ENCODE measurements at regions not wholly inside any gene's neighbourhood (a gene's known extent, or its start where the extent isn't known, plus 50 kb on each side); places are given as distances from the start of the nearest gene placed in this dataset.
"Not testable (repeated sequence)": the region's sequence is repeated elsewhere in the genome, so short reads cannot be mapped to it uniquely, and the experiment has no call there.

GRCh38 chr11:56846631-56847576 is 98.4 kb upstream of the OR9G4 start:
- DNase-seq (ENCODE audit: low read depth) = no peak
- TF ChIP-seq CTCF (conservative IDR thresholded peaks at IDR 0.05; ENCODE audit: low read depth, low read length) = no peak
- H3K4me3 ChIP-seq (ENCODE audit: low read length) = no peak overlapping the region

GRCh38 chr11:56845121-56845732 is 96.7 kb upstream of the OR9G4 start:
- H3K4me3 ChIP-seq (ENCODE audit: low read length) = no peak overlapping the region
- TF ChIP-seq CTCF (conservative IDR thresholded peaks at IDR 0.05; ENCODE audit: low read depth, low read length) = no peak
- no peak for DNase-seq (ENCODE audit: low read depth)

- TF ChIP-seq CTCF (conservative IDR thresholded peaks at IDR 0.05; ENCODE audit: low read depth, low read length) = no peak
Measured at GRCh38 chr11:56843816-56844215, 95.3 kb upstream of the OR9G4 start.

GRCh38 chr11:56842814-56843794 is 94.6 kb upstream of the OR9G4 start:
- no peak for TF ChIP-seq CTCF (conservative IDR thresholded peaks at IDR 0.05; ENCODE audit: low read depth, low read length)
- no peak overlapping the region for H3K4me3 ChIP-seq (ENCODE audit: low read length)

More at GRCh38 chr11:56843816-56844215, 95.3 kb upstream of the OR9G4 start:
- no peak overlapping the region for H3K4me3 ChIP-seq (ENCODE audit: low read length)
- no peak for DNase-seq (ENCODE audit: low read depth)

GRCh38 chr11:56841210-56841810 is 92.8 kb upstream of the OR9G4 start:
- DNase-seq (ENCODE audit: low read depth) = peak; percentile 0
- no peak overlapping the region for H3K4me3 ChIP-seq (ENCODE audit: low read length)
- peak; percentile 60 for TF ChIP-seq CTCF (conservative IDR thresholded peaks at IDR 0.05; ENCODE audit: low read depth, low read length)

More at GRCh38 chr11:56842814-56843794, 94.6 kb upstream of the OR9G4 start:
- DNase-seq (ENCODE audit: low read depth) = no peak

GRCh38 chr11:56827357-56827756 is 78.9 kb upstream of the OR9G4 start:
- DNase-seq (ENCODE audit: low read depth); H3K4me3 ChIP-seq (ENCODE audit: low read length): not testable (repeated sequence)
